GM21381 (cell line): ENCODE measurements at regions not wholly inside any gene's neighbourhood (a gene's known extent, or its start where the extent isn't known, plus 50 kb on each side); places are given as distances from the start of the nearest gene placed in this dataset.

ENCODE experiments used
- ATAC-seq: cut with Tn5 transposase; IDR thresholded peaks from one replicate; pipeline ENCODE4 v1.9.1; 2021; ENCODE audit warnings: mild to moderate bottlenecking, moderate library complexity; ENCODE audit not compliant: unreplicated experiment

- ATAC-seq: no peak
Measured at GRCh38 chr1:88175631-88176226, 508.3 kb upstream of the PKN2 start.

GRCh38 chr1:88179943-88180342 lies 504.1 kb upstream of the PKN2 start:
- no peak for ATAC-seq

- peak; percentile 97 for ATAC-seq
Measured at GRCh38 chr1:88180449-88181108, 503.5 kb upstream of the PKN2 start.

GRCh38 chr1:88186911-88187310 lies 497.2 kb upstream of the PKN2 start:
- ATAC-seq: no peak

GRCh38 chr1:88188038-88188437 lies 496.0 kb upstream of the PKN2 start:
- ATAC-seq: no peak

- no peak for ATAC-seq
Measured at GRCh38 chr1:88189525-88189924, 494.5 kb upstream of the PKN2 start.

- peak; percentile 94 for ATAC-seq
Measured at GRCh38 chr1:88191917-88192316, 492.2 kb upstream of the PKN2 start.

- ATAC-seq: no peak
Measured at GRCh38 chr1:88194542-88194941, 489.5 kb upstream of the PKN2 start.

GRCh38 chr1:88200545-88200944 lies 483.5 kb upstream of the PKN2 start:
- ATAC-seq: no peak

- ATAC-seq: no peak
Measured at GRCh38 chr1:88204111-88204510, 480.0 kb upstream of the PKN2 start.

GRCh38 chr1:88204612-88205167 lies 479.4 kb upstream of the PKN2 start:
- no peak for ATAC-seq

GRCh38 chr1:88208389-88208788 lies 475.7 kb upstream of the PKN2 start:
- ATAC-seq: no peak

- ATAC-seq: no peak
Measured at GRCh38 chr1:88210103-88210787, 473.8 kb upstream of the PKN2 start.

GRCh38 chr1:88216441-88216840 lies 467.6 kb upstream of the PKN2 start:
- no peak for ATAC-seq

- no peak for ATAC-seq
Measured at GRCh38 chr1:88217386-88217785, 466.7 kb upstream of the PKN2 start.

- ATAC-seq: no peak
Measured at GRCh38 chr1:88219521-88219920, 464.6 kb upstream of the PKN2 start.

- ATAC-seq: no peak
Measured at GRCh38 chr1:88221411-88221810, 462.7 kb upstream of the PKN2 start.

- no peak for ATAC-seq
Measured at GRCh38 chr1:88224906-88225305, 459.2 kb upstream of the PKN2 start.

- no peak for ATAC-seq
Measured at GRCh38 chr1:88228114-88228513, 456.0 kb upstream of the PKN2 start.

- no peak for ATAC-seq
Measured at GRCh38 chr1:88230126-88230525, 453.9 kb upstream of the PKN2 start.

- ATAC-seq: no peak
Measured at GRCh38 chr1:88237058-88237457, 447.0 kb upstream of the PKN2 start.

GRCh38 chr1:88239205-88239604 lies 444.9 kb upstream of the PKN2 start:
- ATAC-seq: no peak
